Epithelial cell of proximal tubule (primary cell): ENCODE measurements at regions not wholly inside any gene's neighbourhood (a gene's known extent, or its start where the extent isn't known, plus 50 kb on each side); places are given as distances from the start of the nearest gene placed in this dataset.
A peak's percentile ranks its signal among the peaks of the same experiment; 100 is the strongest.

Experiments used
- DNase-seq: peaks from one replicate; pipeline ENCODE4 v3.0.0-alpha.2; 2011; ENCODE audit warnings: low read depth
- H3K4me3 ChIP-seq: 2 replicates; pipeline ENCODE4 v1.5.1; 2011; ENCODE audit warnings: low read depth, mild to moderate bottlenecking, low read length
- CTCF ChIP-seq: conservative IDR thresholded peaks from 2 replicates; pipeline ENCODE4 v1.5.1; 2012; ENCODE audit warnings: low read depth, mild to moderate bottlenecking, low read length

GRCh38 chr5:133779828-133780475, 167.6 kb upstream of the FSTL4 start:
- DNase-seq: no peak
- TF ChIP-seq CTCF: peak; percentile 27
- no peak overlapping the region for H3K4me3 ChIP-seq

GRCh38 chr5:133778636-133779035, 166.3 kb upstream of the FSTL4 start:
- H3K4me3 ChIP-seq: no peak overlapping the region
- DNase-seq: no peak
- TF ChIP-seq CTCF: no peak

- TF ChIP-seq CTCF: no peak
- H3K4me3 ChIP-seq: no peak overlapping the region
- DNase-seq: no peak
Measured at GRCh38 chr5:133777951-133778350, 165.6 kb upstream of the FSTL4 start.

- TF ChIP-seq CTCF: no peak
- no peak overlapping the region for H3K4me3 ChIP-seq
- DNase-seq: no peak
Measured at GRCh38 chr5:133775584-133776304, 163.4 kb upstream of the FSTL4 start.

GRCh38 chr5:133773247-133774202, 161.2 kb upstream of the FSTL4 start:
- H3K4me3 ChIP-seq: no peak overlapping the region
- DNase-seq: no peak
- TF ChIP-seq CTCF: peak; percentile 38

DNA sequence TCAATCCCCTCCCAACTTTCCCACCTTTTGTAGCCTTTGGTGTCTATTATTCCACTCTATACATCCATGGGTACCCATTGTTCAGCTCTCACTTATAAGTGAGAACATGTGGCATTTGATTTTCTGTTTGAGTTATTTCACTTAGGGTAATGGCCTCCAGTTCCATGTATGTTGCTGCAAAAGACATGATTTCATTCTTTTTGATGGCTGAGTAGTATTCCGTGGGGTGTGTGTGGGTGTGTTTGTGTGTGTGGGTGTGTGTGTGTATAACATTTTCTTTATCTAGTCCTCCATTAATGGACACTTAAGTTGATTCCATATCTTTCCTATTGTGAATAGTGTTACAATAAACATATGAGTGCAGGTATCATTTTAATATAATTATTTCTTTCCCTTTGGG, 157.5 kb upstream of the FSTL4 start:
- H3K4me3 ChIP-seq: no peak overlapping the region
- no peak for TF ChIP-seq CTCF
- no peak for DNase-seq
